Neural progenitor cell (in vitro differentiated cells): ENCODE measurements at regions not wholly inside any gene's neighbourhood (a gene's known extent, or its start where the extent isn't known, plus 50 kb on each side); places are given as distances from the start of the nearest gene placed in this dataset.

ENCODE experiments used
- DNase-seq: peaks from one replicate; pipeline ENCODE4 v3.0.0-alpha.2; 2016; ENCODE audit warnings: low spot score
- H2AFZ ChIP-seq: fragments of 200-600 bp; sonication (generic); replicated peaks from 2 replicates; pipeline ENCODE4 v1.6.1; 2016; ENCODE audit warnings: antibody characterized with exemption
- H3F3A ChIP-seq: fragments of 200-600 bp; sonication (generic); 2 replicates; pipeline ENCODE4 v1.6.1; 2016; ENCODE audit warnings: antibody characterized with exemption, low read depth
- H3K27ac ChIP-seq: fragments of 200-600 bp; sonication (generic); 2 replicates; pipeline ENCODE4 v1.5.1; 2016; ENCODE audit warnings: mild to moderate bottlenecking
- H3K27me3 ChIP-seq: fragments of 200-600 bp; sonication (generic); 2 replicates; pipeline ENCODE4 v1.6.1; 2016; ENCODE audit warnings: mild to moderate bottlenecking, moderate library complexity
- H3K36me3 ChIP-seq: fragments of 200-600 bp; sonication (generic); 2 replicates; pipeline ENCODE4 v1.5.1; 2016
- H3K4me1 ChIP-seq: fragments of 200-600 bp; sonication (generic); 2 replicates; pipeline ENCODE4 v1.6.1; 2016; ENCODE audit warnings: mixed run types
- H3K4me2 ChIP-seq: fragments of 200-600 bp; sonication (generic); 2 replicates; pipeline ENCODE4 v1.6.1; 2016
- H3K4me3 ChIP-seq: fragments of 200-600 bp; sonication (generic); 2 replicates; pipeline ENCODE4 v1.5.1; 2016
- H3K79me2 ChIP-seq: fragments of 200-600 bp; sonication (generic); 2 replicates; pipeline ENCODE4 v1.6.1; 2016; ENCODE audit warnings: low read depth
- H3K9ac ChIP-seq: fragments of 200-600 bp; sonication (generic); 2 replicates; pipeline ENCODE4 v1.6.1; 2016
- H3K9me3 ChIP-seq: fragments of 200-600 bp; sonication (generic); 2 replicates; pipeline ENCODE4 v1.5.1; 2016; ENCODE audit warnings: low read depth
- H4K20me1 ChIP-seq: fragments of 200-600 bp; sonication (generic); 2 replicates; pipeline ENCODE4 v1.6.1; 2016; ENCODE audit warnings: low read depth
- H3K27ac Mint-ChIP-seq: 3 replicates; pipeline ENCODE4 v1.8.0; 2021; ENCODE audit warnings: mixed read lengths
- H3K27me3 Mint-ChIP-seq: 2 replicates; pipeline ENCODE4 v1.8.0; 2022; ENCODE audit warnings: low read depth, mild to moderate bottlenecking, inconsistent platforms, moderate library complexity, mixed read lengths; ENCODE audit not compliant: insufficient read depth
- H3K36me3 Mint-ChIP-seq: 3 replicates; pipeline ENCODE4 v1.8.0; 2021; ENCODE audit warnings: mixed read lengths
- H3K4me1 Mint-ChIP-seq: 3 replicates; pipeline ENCODE4 v1.8.0; 2021; ENCODE audit warnings: mixed read lengths
- H3K4me3 Mint-ChIP-seq: 3 replicates; pipeline ENCODE4 v1.8.0; 2021; ENCODE audit warnings: mild to moderate bottlenecking, moderate library complexity, mixed read lengths
- H3K9me3 Mint-ChIP-seq: 3 replicates; pipeline ENCODE4 v1.8.0; 2020; ENCODE audit warnings: mixed read lengths
- EZH2 ChIP-seq: fragments of 200-600 bp; sonication (generic); IDR thresholded peaks from 2 replicates; pipeline ENCODE4 v1.6.1; 2017; ENCODE audit warnings: antibody characterized with exemption, mild to moderate bottlenecking, moderate library complexity
- EZH2phosphoT487 ChIP-seq: fragments of 200-600 bp; sonication (generic); IDR thresholded peaks from 2 replicates; pipeline ENCODE4 v1.6.1; 2017; ENCODE audit warnings: antibody characterized with exemption
- TF ChIP-seq, protein P1 (sequence below): fragments of 200-600 bp; sonication (generic); IDR thresholded peaks from 2 replicates; pipeline ENCODE4 v1.5.1; 2017; ENCODE audit warnings: antibody characterized with exemption, mild to moderate bottlenecking

DNA sequence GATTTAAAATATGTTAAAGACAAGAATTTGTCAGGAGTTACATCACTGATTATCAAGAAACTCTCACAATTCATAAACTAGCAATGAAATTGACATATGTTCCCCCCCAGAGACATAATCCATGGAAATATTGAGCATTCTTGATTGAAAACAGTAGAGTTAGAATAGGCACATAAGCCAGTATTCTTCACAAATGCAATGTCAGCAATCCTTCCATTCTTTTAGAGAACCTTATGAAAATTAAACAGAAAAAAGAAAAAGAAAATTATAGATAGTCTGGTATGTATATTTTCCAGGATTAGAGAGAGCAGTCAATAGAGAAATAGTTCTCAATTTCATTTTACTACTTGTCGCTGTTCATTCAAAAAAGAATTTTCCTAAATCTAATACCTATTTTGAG is 458.4 kb downstream of the EFNB2 start:
- Histone ChIP-seq H3K27ac (no peak overlapping the region), H4K20me1 (no peaks in the 10 kb centered on the region), H3K79me2 (no peaks in the 10 kb centered on the region), H3K4me1 (peaks cover 7% of the 10 kb centered on the region), H3K9ac (no peak overlapping the region), H2AFZ (no peak overlapping the region), H3K4me3 (no peak overlapping the region), H3K4me2 (no peak overlapping the region), H3F3A (no peaks in the 10 kb centered on the region), H3K9me3 (no peaks in the 10 kb centered on the region), H3K36me3 (no peaks in the 10 kb centered on the region), H3K27me3 (no peaks in the 10 kb centered on the region)
- no peak overlapping the region for H3K4me3 Mint-ChIP-seq
- TF ChIP-seq EZH2phosphoT487 (no peak), EZH2 (no peak)
- TF ChIP-seq, protein P1, sequence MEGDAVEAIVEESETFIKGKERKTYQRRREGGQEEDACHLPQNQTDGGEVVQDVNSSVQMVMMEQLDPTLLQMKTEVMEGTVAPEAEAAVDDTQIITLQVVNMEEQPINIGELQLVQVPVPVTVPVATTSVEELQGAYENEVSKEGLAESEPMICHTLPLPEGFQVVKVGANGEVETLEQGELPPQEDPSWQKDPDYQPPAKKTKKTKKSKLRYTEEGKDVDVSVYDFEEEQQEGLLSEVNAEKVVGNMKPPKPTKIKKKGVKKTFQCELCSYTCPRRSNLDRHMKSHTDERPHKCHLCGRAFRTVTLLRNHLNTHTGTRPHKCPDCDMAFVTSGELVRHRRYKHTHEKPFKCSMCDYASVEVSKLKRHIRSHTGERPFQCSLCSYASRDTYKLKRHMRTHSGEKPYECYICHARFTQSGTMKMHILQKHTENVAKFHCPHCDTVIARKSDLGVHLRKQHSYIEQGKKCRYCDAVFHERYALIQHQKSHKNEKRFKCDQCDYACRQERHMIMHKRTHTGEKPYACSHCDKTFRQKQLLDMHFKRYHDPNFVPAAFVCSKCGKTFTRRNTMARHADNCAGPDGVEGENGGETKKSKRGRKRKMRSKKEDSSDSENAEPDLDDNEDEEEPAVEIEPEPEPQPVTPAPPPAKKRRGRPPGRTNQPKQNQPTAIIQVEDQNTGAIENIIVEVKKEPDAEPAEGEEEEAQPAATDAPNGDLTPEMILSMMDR = no peak
- DNase-seq = no peak
- H3K36me3 Mint-ChIP-seq = peaks cover 6% of the 10 kb centered on the region
- H3K27me3 Mint-ChIP-seq = peaks cover 10% of the 10 kb centered on the region
- H3K27ac Mint-ChIP-seq = no peak overlapping the region
- H3K4me1 Mint-ChIP-seq = peaks cover 25% of the 10 kb centered on the region
- H3K9me3 Mint-ChIP-seq = peaks cover 21% of the 10 kb centered on the region

DNA sequence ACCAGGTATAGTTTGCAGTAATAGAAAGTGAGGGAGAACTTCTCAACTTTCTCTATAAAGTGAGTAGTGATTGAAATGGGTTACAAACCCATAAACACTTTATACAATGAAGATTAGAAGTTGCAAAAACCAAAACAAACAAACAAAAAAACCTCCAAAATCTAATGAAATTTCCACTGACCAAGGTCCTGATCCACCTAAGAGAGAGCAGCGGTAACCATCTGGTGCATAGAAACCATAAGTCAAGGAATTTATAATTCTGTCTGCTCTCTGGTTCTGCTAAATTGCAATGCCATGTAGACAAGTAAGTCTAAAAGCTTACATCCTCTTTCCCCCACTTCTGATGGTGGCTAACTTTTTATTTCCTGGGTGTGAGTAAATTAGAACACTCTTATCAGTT is 463.4 kb downstream of the EFNB2 start:
- DNase-seq = no peak
- Mint-ChIP-seq H3K36me3 (peaks cover 3% of the 10 kb centered on the region), H3K4me1 (peaks cover 11% of the 10 kb centered on the region), H3K27ac (no peak overlapping the region), H3K4me3 (no peak overlapping the region), H3K9me3 (peaks cover 15% of the 10 kb centered on the region), H3K27me3 (peaks cover 10% of the 10 kb centered on the region)
- Histone ChIP-seq H3K4me1 (no peaks in the 10 kb centered on the region), H3K36me3 (no peaks in the 10 kb centered on the region), H3K4me3 (no peak overlapping the region), H3K27ac (no peak overlapping the region), H3K4me2 (no peak overlapping the region), H3K27me3 (no peaks in the 10 kb centered on the region), H3F3A (no peaks in the 10 kb centered on the region), H3K9me3 (no peaks in the 10 kb centered on the region), H2AFZ (no peak overlapping the region), H3K79me2 (no peaks in the 10 kb centered on the region), H3K9ac (no peak overlapping the region), H4K20me1 (no peaks in the 10 kb centered on the region)
- no peak for TF ChIP-seq EZH2phosphoT487
- TF ChIP-seq EZH2 = no peak
- TF ChIP-seq, protein P1 = no peak

DNA sequence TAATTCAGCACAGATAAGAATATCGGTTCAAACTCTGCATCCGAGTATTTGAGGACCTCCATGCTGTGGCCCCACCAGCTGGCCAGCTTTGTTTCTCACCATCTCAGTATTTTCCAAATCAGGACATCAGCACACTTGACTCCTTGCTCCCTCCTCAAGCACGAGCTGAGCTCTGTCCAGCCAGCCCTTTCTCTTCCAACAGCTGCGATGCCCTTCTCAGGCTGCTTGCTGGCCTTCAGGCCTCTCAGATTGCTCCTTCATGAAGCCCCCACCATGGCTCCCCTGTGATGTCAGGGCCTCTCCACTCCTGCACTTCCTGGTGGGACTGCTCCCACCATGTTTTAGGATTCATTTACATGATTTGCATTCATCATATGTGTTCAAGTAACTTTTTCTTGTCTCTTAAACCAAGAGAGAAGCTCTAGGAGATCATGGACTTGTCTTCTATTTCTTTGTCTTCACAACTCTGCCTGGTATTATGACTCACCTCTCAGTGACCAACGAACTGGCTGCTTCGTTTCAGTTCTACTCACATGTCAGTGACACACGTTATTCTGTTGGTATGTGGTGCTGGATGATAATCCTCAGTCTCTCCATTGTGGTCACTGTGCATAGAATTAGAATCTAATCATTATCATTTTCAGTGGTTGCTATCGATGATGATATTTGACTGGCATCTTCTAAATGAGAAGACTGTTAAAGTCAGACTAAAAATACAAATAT is 471.7 kb downstream of the EFNB2 start:
- Mint-ChIP-seq H3K9me3 (peaks cover 8% of the 10 kb centered on the region), H3K27ac (no peak overlapping the region), H3K4me3 (no peak overlapping the region), H3K27me3 (no peaks in the 10 kb centered on the region), H3K4me1 (peaks cover 5% of the 10 kb centered on the region), H3K36me3 (peaks cover 6% of the 10 kb centered on the region)
- Histone ChIP-seq H4K20me1 (no peaks in the 10 kb centered on the region), H3K9me3 (no peaks in the 10 kb centered on the region), H3K27ac (no peak overlapping the region), H3K79me2 (no peaks in the 10 kb centered on the region), H3K27me3 (no peaks in the 10 kb centered on the region), H3F3A (no peaks in the 10 kb centered on the region), H3K9ac (no peak overlapping the region), H3K4me1 (no peaks in the 10 kb centered on the region), H3K4me3 (no peak overlapping the region), H3K36me3 (no peaks in the 10 kb centered on the region), H3K4me2 (no peak overlapping the region), H2AFZ (no peak overlapping the region)
- no peak for DNase-seq
- TF ChIP-seq, protein P1 = no peak
- TF ChIP-seq EZH2 = no peak
- no peak for TF ChIP-seq EZH2phosphoT487
